ENCODE measurements at regions not wholly inside any gene's neighbourhood (a gene's known extent, or its start where the extent isn't known, plus 50 kb on each side); places are given as distances from the start of the nearest gene placed in this dataset.

DNA sequence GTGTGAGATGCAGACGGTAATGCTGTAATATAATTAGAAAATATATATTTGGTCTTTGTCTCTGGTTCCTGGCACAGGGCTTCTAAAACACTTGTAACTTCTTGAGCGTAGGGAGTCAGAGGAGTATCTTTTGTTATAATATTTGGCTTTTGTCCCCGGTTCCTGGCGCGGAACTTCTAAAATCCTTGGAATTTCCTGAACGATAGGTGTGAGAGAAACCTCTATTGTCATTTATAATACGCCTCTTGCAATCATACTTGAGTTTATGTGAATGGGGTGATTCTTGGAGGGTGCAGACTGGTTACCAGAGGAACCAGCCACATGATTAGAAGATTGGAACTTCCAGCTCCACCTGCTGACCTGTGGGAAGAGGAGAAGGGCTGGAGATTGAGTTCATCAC is 54.1 kb upstream of the ZBED5 start:
- DNase-seq (ENCODE audit: insufficient read length) (no peak), FAIRE-seq (no peak)
- TF ChIP-seq POLR2A (IDR thresholded peaks at IDR 0.05; ENCODE audit: low read depth, low read length) (no peak), TAF1 (IDR thresholded peaks at IDR 0.05; ENCODE audit: borderline replicate concordance, low read depth, low read length) (no peak), POLR2AphosphoS5 (IDR thresholded peaks at IDR 0.05; ENCODE audit: low read depth, low read length) (no peak)

GRCh38 chr11:10909141-10909883 is 51.5 kb upstream of the ZBED5 start:
- TF ChIP-seq POLR2A (IDR thresholded peaks at IDR 0.05; ENCODE audit: low read depth, low read length) (no peak), TAF1 (IDR thresholded peaks at IDR 0.05; ENCODE audit: borderline replicate concordance, low read depth, low read length) (no peak), POLR2AphosphoS5 (IDR thresholded peaks at IDR 0.05; ENCODE audit: low read depth, low read length) (no peak)
- FAIRE-seq (no peak), DNase-seq (ENCODE audit: insufficient read length) (no peak)

DNA sequence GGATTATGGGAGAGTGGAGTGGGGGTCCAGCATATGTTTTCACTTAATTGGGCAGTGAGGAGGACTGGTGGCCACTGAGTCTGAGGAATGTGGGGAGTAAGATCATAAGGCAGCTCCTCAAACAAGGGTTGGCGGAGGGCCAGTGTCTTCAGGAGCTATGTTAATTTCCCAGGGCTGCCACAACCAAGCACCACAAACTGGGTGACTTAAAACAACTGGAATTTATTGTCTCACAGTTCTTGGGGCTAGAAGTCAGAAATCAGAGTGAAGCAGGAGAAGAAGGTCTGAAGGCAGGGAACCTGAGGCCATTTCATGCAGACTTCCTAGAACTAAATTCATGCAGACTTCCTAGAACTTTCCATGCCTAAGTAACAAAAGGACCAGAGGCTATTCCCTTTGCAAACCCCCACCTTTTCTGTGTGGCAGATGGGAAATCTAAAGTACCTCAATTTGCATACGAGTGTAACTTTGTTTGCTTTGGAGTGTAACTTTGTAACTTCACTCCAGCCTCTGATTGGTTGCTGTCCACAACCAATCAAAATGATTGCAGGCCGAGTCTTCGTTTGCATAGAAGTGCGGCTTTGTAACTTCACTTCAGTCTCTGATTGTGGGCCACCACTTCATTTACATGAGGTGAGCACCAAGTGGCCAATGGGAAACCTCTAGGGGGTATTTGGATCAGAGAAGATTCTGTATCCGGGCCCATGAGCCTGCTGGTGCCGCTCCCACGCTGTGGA is 50.5 kb upstream of the ZBED5 start:
- TF ChIP-seq POLR2A (IDR thresholded peaks at IDR 0.05; ENCODE audit: low read depth, low read length) (no peak), POLR2AphosphoS5 (IDR thresholded peaks at IDR 0.05; ENCODE audit: low read depth, low read length) (no peak), TAF1 (IDR thresholded peaks at IDR 0.05; ENCODE audit: borderline replicate concordance, low read depth, low read length) (no peak)

More for the DNA sequence above, 50.5 kb upstream of the ZBED5 start:
- DNase-seq (ENCODE audit: insufficient read length): no peak
- no peak for FAIRE-seq
